SH-SY5Y (cell line): ENCODE measurements at regions not wholly inside any gene's neighbourhood (a gene's known extent, or its start where the extent isn't known, plus 50 kb on each side); places are given as distances from the start of the nearest gene placed in this dataset.

Source experiments
- GATA2 ChIP-seq: IDR thresholded peaks from 2 replicates; pipeline ENCODE4 v1.6.1; 2011; ENCODE audit warnings: mild to moderate bottlenecking, low read depth, low read length
- GATA3 ChIP-seq: IDR thresholded peaks from 2 replicates; pipeline ENCODE4 v1.6.1; 2011; ENCODE audit warnings: low read depth, mild to moderate bottlenecking, low read length, moderate library complexity

GRCh38 chr1:79648126-79648525, 641.6 kb upstream of the ADGRL4 start:
- TF ChIP-seq GATA2: no peak
- TF ChIP-seq GATA3: no peak

GRCh38 chr1:79646880-79647279, 640.4 kb upstream of the ADGRL4 start:
- peak; percentile 51 for TF ChIP-seq GATA2
- no peak for TF ChIP-seq GATA3

- no peak for TF ChIP-seq GATA3
- no peak for TF ChIP-seq GATA2
Measured at GRCh38 chr1:79638382-79638781, 631.9 kb upstream of the ADGRL4 start.

- TF ChIP-seq GATA3 (no peak), GATA2 (no peak)
Measured at GRCh38 chr1:79633456-79633855, 626.9 kb upstream of the ADGRL4 start.

GRCh38 chr1:79629414-79629813, 622.9 kb upstream of the ADGRL4 start:
- TF ChIP-seq GATA3: no peak
- TF ChIP-seq GATA2: no peak

GRCh38 chr1:79617777-79618176, 611.2 kb upstream of the ADGRL4 start:
- TF ChIP-seq GATA3 (no peak), GATA2 (no peak)

GRCh38 chr1:79614762-79615161, 608.2 kb upstream of the ADGRL4 start:
- TF ChIP-seq GATA2 (no peak), GATA3 (no peak)

GRCh38 chr1:79614106-79614505, 607.6 kb upstream of the ADGRL4 start:
- TF ChIP-seq GATA3 (no peak), GATA2 (no peak)

- TF ChIP-seq GATA2 (no peak), GATA3 (no peak)
Measured at GRCh38 chr1:79613046-79613445, 606.5 kb upstream of the ADGRL4 start.

GRCh38 chr1:79604490-79605198, 598.1 kb upstream of the ADGRL4 start:
- TF ChIP-seq GATA2 (no peak), GATA3 (no peak)

GRCh38 chr1:79603843-79604242, 597.3 kb upstream of the ADGRL4 start:
- TF ChIP-seq GATA2 (no peak), GATA3 (no peak)

- TF ChIP-seq GATA2 (no peak), GATA3 (no peak)
Measured at GRCh38 chr1:79599257-79599656, 592.7 kb upstream of the ADGRL4 start.

GRCh38 chr1:79595931-79596330, 589.4 kb upstream of the ADGRL4 start:
- TF ChIP-seq GATA3 (no peak), GATA2 (no peak)

GRCh38 chr1:79594121-79594698, 587.7 kb upstream of the ADGRL4 start:
- no peak for TF ChIP-seq GATA2
- no peak for TF ChIP-seq GATA3

GRCh38 chr1:79592707-79593106, 586.2 kb upstream of the ADGRL4 start:
- no peak for TF ChIP-seq GATA3
- no peak for TF ChIP-seq GATA2

GRCh38 chr1:79588719-79589118, 582.2 kb upstream of the ADGRL4 start:
- no peak for TF ChIP-seq GATA2
- TF ChIP-seq GATA3: no peak

GRCh38 chr1:79587229-79587628, 580.7 kb upstream of the ADGRL4 start:
- TF ChIP-seq GATA2 (no peak), GATA3 (no peak)
